Mucosa of rectum (tissue), 2 donors: ENCODE measurements at regions not wholly inside any gene's neighbourhood (a gene's known extent, or its start where the extent isn't known, plus 50 kb on each side); places are given as distances from the start of the nearest gene placed in this dataset.

Experiments used
- H3K27ac ChIP-seq, 2 donors: one replicate each; pipeline ENCODE4 v1.7.0; 2013; ENCODE audit warnings: inconsistent platforms in 2 of 2, low read depth in 2 of 2, low read length in 2 of 2
- H3K27me3 ChIP-seq, 2 donors: one replicate each; pipeline ENCODE4 v1.7.0; 2013; ENCODE audit warnings: low read length in 2 of 2; ENCODE audit not compliant: control insufficient read depth in 2 of 2, insufficient read depth in 2 of 2
- H3K36me3 ChIP-seq, 2 donors: one replicate each; pipeline ENCODE4 v1.7.0; 2013; ENCODE audit warnings: low read length in 2 of 2; ENCODE audit not compliant: control insufficient read depth in 2 of 2, insufficient read depth in 2 of 2
- H3K4me1 ChIP-seq, 2 donors: one replicate each; pipeline ENCODE4 v1.7.0; 2013; ENCODE audit warnings: low read length in 2 of 2, mild to moderate bottlenecking in 1 of 2; ENCODE audit not compliant: control insufficient read depth in 2 of 2, insufficient read depth in 2 of 2
- H3K4me3 ChIP-seq, 2 donors: one replicate each; pipeline ENCODE4 v1.7.0; 2013; ENCODE audit warnings: low read length in 2 of 2
- H3K9ac ChIP-seq, 2 donors: one replicate each; pipeline ENCODE4 v1.7.0; 2013; ENCODE audit warnings: low read length in 2 of 2, low read depth in 1 of 2, mild to moderate bottlenecking in 1 of 2
- H3K9me3 ChIP-seq, 2 donors: one replicate each; pipeline ENCODE4 v1.7.0; 2013; ENCODE audit warnings: low read length in 2 of 2; ENCODE audit not compliant: control insufficient read depth in 2 of 2
- donor health status: healthy.
- donor health status: Normal muscosa, but diverticular disease.

GRCh38 chr5:158644301-158644700, 455.4 kb downstream of the EBF1 start:
- no peak overlapping the region for H3K9ac ChIP-seq
- no peaks in the 10 kb centered on the region for H3K4me1 ChIP-seq
- H3K4me3 ChIP-seq = no peak overlapping the region
- H3K36me3 ChIP-seq = no peaks in the 10 kb centered on the region
- no peaks in the 10 kb centered on the region for H3K27me3 ChIP-seq
- H3K9me3 ChIP-seq = no peaks in the 10 kb centered on the region
- H3K27ac ChIP-seq = no peak overlapping the region

GRCh38 chr5:158643840-158644239, 455.9 kb downstream of the EBF1 start:
- no peak overlapping the region for H3K9ac ChIP-seq
- no peaks in the 10 kb centered on the region for H3K36me3 ChIP-seq
- H3K27me3 ChIP-seq = no peaks in the 10 kb centered on the region
- no peak overlapping the region for H3K27ac ChIP-seq
- H3K9me3 ChIP-seq = no peaks in the 10 kb centered on the region
- H3K4me1 ChIP-seq = no peaks in the 10 kb centered on the region
- H3K4me3 ChIP-seq = no peak overlapping the region

GRCh38 chr5:158642879-158643278, 456.8 kb downstream of the EBF1 start:
- Histone ChIP-seq H3K36me3 (no peaks in the 10 kb centered on the region), H3K27me3 (no peaks in the 10 kb centered on the region), H3K4me1 (no peaks in the 10 kb centered on the region), H3K4me3 (no peak overlapping the region), H3K9me3 (no peaks in the 10 kb centered on the region), H3K9ac (no peak overlapping the region), H3K27ac (no peak overlapping the region)

- Histone ChIP-seq H3K4me3 (no peak overlapping the region), H3K27me3 (no peaks in the 10 kb centered on the region), H3K9me3 (no peaks in the 10 kb centered on the region), H3K9ac (no peak overlapping the region), H3K4me1 (no peaks in the 10 kb centered on the region), H3K27ac (no peak overlapping the region), H3K36me3 (no peaks in the 10 kb centered on the region)
These were observed 458.7 kb downstream of the EBF1 start for GRCh38 chr5:158641016-158641415.

GRCh38 chr5:158640593-158640980, 459.1 kb downstream of the EBF1 start:
- Histone ChIP-seq H3K4me1 (no peaks in the 10 kb centered on the region), H3K27ac (no peak overlapping the region), H3K36me3 (no peaks in the 10 kb centered on the region), H3K9ac (no peak overlapping the region), H3K27me3 (no peaks in the 10 kb centered on the region), H3K9me3 (no peaks in the 10 kb centered on the region), H3K4me3 (no peak overlapping the region)

- no peak overlapping the region for H3K9ac ChIP-seq
- H3K9me3 ChIP-seq = no peaks in the 10 kb centered on the region
- no peaks in the 10 kb centered on the region for H3K36me3 ChIP-seq
- H3K27me3 ChIP-seq = no peaks in the 10 kb centered on the region
- H3K4me1 ChIP-seq = no peaks in the 10 kb centered on the region
- H3K27ac ChIP-seq = no peak overlapping the region
- H3K4me3 ChIP-seq = no peak overlapping the region
These were observed 459.7 kb downstream of the EBF1 start for GRCh38 chr5:158639881-158640592.

- Histone ChIP-seq H3K9ac (no peak overlapping the region), H3K36me3 (no peaks in the 10 kb centered on the region)
These were observed 461.3 kb downstream of the EBF1 start for GRCh38 chr5:158638396-158638795.

GRCh38 chr5:158637039-158637438, 462.7 kb downstream of the EBF1 start:
- Histone ChIP-seq H3K4me3 (no peak overlapping the region), H3K9me3 (no peaks in the 10 kb centered on the region), H3K4me1 (no peaks in the 10 kb centered on the region), H3K36me3 (no peaks in the 10 kb centered on the region), H3K27ac (no peak overlapping the region), H3K9ac (no peak overlapping the region), H3K27me3 (no peaks in the 10 kb centered on the region)

More at GRCh38 chr5:158638396-158638795, 461.3 kb downstream of the EBF1 start:
- Histone ChIP-seq H3K4me3 (no peak overlapping the region), H3K9me3 (no peaks in the 10 kb centered on the region), H3K27me3 (no peaks in the 10 kb centered on the region), H3K4me1 (no peaks in the 10 kb centered on the region), H3K27ac (no peak overlapping the region)

- H3K27ac ChIP-seq = no peak overlapping the region
- no peak overlapping the region for H3K9ac ChIP-seq
- H3K4me3 ChIP-seq = no peak overlapping the region
- H3K27me3 ChIP-seq = no peaks in the 10 kb centered on the region
- no peaks in the 10 kb centered on the region for H3K9me3 ChIP-seq
- H3K36me3 ChIP-seq = no peaks in the 10 kb centered on the region
- no peaks in the 10 kb centered on the region for H3K4me1 ChIP-seq
These were observed 464.2 kb downstream of the EBF1 start for GRCh38 chr5:158635565-158635964.

GRCh38 chr5:158634714-158635113, 465.0 kb downstream of the EBF1 start:
- no peak overlapping the region for H3K9ac ChIP-seq
- H3K27me3 ChIP-seq = no peaks in the 10 kb centered on the region
- no peaks in the 10 kb centered on the region for H3K4me1 ChIP-seq
- H3K4me3 ChIP-seq = no peak overlapping the region
- no peaks in the 10 kb centered on the region for H3K36me3 ChIP-seq
- no peaks in the 10 kb centered on the region for H3K9me3 ChIP-seq
- no peak overlapping the region for H3K27ac ChIP-seq
